ENCODE measurements at regions not wholly inside any gene's neighbourhood (a gene's known extent, or its start where the extent isn't known, plus 50 kb on each side); places are given as distances from the start of the nearest gene placed in this dataset.
"Not testable (repeated sequence)": the region's sequence is repeated elsewhere in the genome, so short reads cannot be mapped to it uniquely, and the experiment has no call there.

DNA sequence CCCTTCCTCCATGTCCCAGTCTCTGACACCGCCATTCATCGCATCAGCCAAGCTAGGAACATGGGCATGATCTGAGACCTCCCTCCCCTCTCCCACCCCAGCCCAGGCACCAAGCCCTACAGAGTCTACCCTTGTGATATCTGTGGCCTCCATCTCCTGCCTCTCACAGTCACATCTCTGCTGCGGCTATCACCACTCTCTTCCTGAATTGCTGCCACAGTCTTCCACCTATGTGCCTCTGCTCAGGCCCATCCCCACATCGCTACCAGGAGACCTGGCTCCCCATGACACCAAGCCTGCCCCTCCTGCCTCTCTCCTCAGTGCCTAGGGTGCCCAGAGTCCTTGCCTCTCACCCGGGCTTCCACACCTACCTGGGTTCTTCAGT is 82.7 kb upstream of the BCAR3 start:
- Histone ChIP-seq H3K27ac (no peak overlapping the region), H3K36me3 (no peaks in the 10 kb centered on the region), H3K9me3 (no peaks in the 10 kb centered on the region), H3K27me3 (no peaks in the 10 kb centered on the region), H3K4me3 (no peak overlapping the region), H3K4me1 (peaks cover 4 to 11% (median 7%) of the 10 kb centered on the region in 4 donors)
- WGBS, 2 donors, result 85 to 98% methylated on average over 5 of the region's 5 CpGs
- no peak for DNase-seq
- no peak for TF ChIP-seq POLR2A (IDR thresholded peaks at IDR 0.05)
- no peak for TF ChIP-seq POLR2AphosphoS5 (IDR thresholded peaks at IDR 0.05)
- TF ChIP-seq, protein P1, sequence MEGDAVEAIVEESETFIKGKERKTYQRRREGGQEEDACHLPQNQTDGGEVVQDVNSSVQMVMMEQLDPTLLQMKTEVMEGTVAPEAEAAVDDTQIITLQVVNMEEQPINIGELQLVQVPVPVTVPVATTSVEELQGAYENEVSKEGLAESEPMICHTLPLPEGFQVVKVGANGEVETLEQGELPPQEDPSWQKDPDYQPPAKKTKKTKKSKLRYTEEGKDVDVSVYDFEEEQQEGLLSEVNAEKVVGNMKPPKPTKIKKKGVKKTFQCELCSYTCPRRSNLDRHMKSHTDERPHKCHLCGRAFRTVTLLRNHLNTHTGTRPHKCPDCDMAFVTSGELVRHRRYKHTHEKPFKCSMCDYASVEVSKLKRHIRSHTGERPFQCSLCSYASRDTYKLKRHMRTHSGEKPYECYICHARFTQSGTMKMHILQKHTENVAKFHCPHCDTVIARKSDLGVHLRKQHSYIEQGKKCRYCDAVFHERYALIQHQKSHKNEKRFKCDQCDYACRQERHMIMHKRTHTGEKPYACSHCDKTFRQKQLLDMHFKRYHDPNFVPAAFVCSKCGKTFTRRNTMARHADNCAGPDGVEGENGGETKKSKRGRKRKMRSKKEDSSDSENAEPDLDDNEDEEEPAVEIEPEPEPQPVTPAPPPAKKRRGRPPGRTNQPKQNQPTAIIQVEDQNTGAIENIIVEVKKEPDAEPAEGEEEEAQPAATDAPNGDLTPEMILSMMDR (IDR thresholded peaks at IDR 0.05), result no peak
- no peak for TF ChIP-seq EP300 (IDR thresholded peaks at IDR 0.05)
- no peak for ATAC-seq (ENCODE audit: low FRiP score in 2 of 2)

DNA sequence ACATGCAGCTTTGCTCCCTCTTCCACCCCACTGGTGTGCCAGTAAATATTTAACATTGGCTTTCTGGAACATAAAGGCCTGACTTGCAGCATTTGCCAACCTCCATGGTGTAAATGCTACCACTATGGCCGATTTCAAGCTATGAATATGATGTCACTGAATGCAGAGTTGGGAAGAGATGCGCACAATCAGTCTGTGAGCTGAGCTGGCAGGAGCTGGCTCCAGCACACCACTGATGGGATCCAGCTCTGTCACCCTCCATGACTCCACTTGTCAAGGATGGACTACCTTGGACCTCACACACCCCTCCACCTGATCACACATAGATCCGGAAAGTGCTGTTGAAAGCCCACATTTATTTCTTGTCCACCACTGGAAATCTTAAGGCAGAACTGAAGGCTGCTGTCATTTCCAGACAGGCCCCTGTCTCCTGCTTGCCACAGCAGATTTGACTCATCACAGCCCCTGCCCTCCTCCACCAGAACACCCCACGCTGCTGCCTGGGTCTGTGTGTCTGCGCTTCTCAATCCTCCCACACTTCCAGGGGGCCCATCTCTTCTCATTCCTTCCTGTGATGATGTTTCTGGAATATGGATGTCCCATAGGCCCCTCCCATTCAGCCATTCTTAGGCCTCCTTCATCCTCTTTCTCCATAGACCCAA is 82.2 kb upstream of the BCAR3 start:
- peaks cover 7 to 13% (median 12%) of the 10 kb centered on the region in 4 donors for H3K4me1 ChIP-seq
- H3K4me3 ChIP-seq, result no peak overlapping the region
- WGBS, 2 donors, result 98% methylated on average over 5 of the region's 5 CpGs
- no peak overlapping the region for H3K27ac ChIP-seq
- no peak for ATAC-seq (ENCODE audit: low FRiP score in 2 of 2)
- no peaks in the 10 kb centered on the region for H3K9me3 ChIP-seq
- TF ChIP-seq, protein P1 (IDR thresholded peaks at IDR 0.05), result no peak
- no peak for TF ChIP-seq EP300 (IDR thresholded peaks at IDR 0.05)
- TF ChIP-seq POLR2AphosphoS5 (IDR thresholded peaks at IDR 0.05), result no peak
- no peak for TF ChIP-seq POLR2A (IDR thresholded peaks at IDR 0.05)
- no peaks in the 10 kb centered on the region for H3K36me3 ChIP-seq
- no peak for DNase-seq
- no peaks in the 10 kb centered on the region for H3K27me3 ChIP-seq

DNA sequence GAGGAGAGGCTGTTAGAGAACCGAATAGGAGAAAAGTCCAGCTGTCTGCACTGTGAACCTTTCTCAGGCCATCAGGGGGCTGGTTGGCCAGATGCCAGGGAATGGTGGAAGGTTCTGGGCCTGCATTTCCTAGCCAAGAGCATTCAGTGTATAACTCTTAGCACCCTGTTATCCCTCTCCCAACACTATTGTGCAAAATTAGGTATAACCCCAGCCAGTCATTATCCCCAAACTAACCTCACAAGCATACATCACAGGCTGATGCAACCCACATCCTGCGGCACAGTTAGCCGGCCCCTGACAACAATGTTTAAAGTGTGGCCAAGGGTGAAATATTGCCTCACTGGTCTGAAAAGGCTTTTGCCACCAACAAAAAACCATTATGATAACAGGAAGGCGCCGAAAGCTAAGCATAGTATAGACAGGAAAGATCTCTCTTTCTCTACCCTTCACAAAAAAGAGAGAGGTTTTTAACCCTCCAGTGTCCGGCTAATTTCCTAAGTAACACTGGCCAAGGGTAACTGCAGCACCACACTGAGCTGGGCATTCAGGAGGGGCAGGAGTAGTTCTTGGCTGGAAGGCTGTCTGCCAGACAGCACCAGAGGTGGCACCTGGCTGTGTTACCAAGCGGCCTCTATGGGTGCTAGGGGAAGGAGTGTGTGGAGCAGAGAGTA is 77.3 kb upstream of the BCAR3 start:
- Histone ChIP-seq H3K4me3 (no peak overlapping the region), H3K4me1 (peaks cover 18 to 26% (median 20%) of the 10 kb centered on the region in 4 donors), H3K9me3 (no peaks in the 10 kb centered on the region), H3K27ac (peak overlapping the region; percentile 5 to 59 (median 52)), H3K27me3 (no peaks in the 10 kb centered on the region), H3K36me3 (no peaks in the 10 kb centered on the region)
- peak; percentile 48 to 64 for TF ChIP-seq POLR2AphosphoS5 (IDR thresholded peaks at IDR 0.05)
- TF ChIP-seq EP300 (IDR thresholded peaks at IDR 0.05), result no peak
- DNase-seq (peak in 1 of 2 donors; percentile 52), ATAC-seq (ENCODE audit: low FRiP score in 2 of 2) (peak; percentile 59 to 60)
- WGBS, 2 donors, result 37 to 41% methylated on average over 7 of the region's 7 CpGs

DNA sequence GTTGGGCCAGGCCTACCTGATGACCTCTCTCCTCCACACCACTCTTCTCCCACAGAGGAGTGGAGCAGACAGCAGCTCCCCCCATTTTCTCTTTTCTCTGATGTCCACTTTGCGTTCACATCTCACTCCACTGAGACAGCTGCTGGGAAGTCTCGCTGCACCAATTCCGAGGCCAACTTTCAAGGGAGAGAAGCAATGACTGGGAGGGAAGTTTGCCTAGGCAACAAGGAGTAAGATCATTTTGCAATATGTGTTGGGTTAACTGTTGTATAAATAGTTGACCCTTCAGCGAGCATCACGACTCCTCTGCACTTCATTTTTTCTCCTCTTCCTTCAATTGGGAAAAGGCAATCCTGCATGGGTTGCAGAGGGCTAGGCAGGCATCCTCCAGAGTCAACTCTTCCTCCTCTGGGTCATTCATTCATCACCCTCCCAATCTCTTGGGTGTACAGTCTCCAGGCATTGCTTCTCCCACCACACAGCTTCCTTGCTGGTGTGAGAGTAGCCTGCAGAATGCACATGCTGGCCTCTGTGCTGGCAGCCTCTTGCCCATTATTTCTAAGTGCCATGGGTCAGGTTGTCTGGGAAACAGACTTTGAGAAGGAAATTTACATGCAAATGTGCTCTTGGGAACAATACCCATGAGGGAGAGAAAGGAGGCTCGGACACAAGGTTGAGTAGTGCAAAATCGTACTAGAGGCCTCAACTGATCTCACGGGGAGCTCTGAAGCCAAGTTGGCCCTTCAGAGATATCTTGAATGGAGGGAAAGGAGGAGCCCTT is 75.8 kb upstream of the BCAR3 start:
- Histone ChIP-seq H3K27ac (peak overlapping the region in 1 of 4 donors; percentile 11), H3K9me3 (no peaks in the 10 kb centered on the region), H3K27me3 (no peaks in the 10 kb centered on the region), H3K4me3 (no peak overlapping the region), H3K4me1 (peaks cover 24 to 32% (median 27%) of the 10 kb centered on the region in 4 donors), H3K36me3 (no peaks in the 10 kb centered on the region)
- no peak for ATAC-seq (ENCODE audit: low FRiP score in 2 of 2)
- DNase-seq, result no peak
- 79 to 84% methylated on average over 8 of the region's 8 CpGs for WGBS, 2 donors
- TF ChIP-seq, protein P1 (IDR thresholded peaks at IDR 0.05), result no peak
- no peak for TF ChIP-seq EP300 (IDR thresholded peaks at IDR 0.05)
- peak in 1 of 2 donors; percentile 7 for TF ChIP-seq POLR2AphosphoS5 (IDR thresholded peaks at IDR 0.05)

DNA sequence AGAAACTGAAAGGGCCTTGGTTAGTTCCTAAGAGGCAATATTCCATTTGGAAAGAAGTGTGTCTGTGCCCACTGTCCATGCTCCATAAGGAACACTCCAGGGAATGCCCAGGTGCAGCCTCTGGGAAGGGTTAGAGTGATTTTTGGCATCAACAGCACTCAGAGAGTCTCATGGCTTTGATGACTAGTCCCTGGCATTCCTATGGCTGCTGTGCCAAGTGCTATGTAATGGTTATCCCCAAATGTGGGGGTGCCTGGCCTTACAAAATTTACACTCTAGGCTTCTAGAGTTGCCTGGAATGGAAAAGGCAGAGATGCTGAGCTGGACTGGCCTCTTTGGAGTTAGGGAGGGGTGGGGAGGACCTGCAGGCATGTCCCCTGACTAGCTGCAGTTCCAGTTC is 75.0 kb upstream of the BCAR3 start:
- Histone ChIP-seq H3K27ac (no peak overlapping the region), H3K9me3 (no peaks in the 10 kb centered on the region), H3K27me3 (no peaks in the 10 kb centered on the region), H3K36me3 (no peaks in the 10 kb centered on the region), H3K4me3 (no peak overlapping the region), H3K4me1 (peaks cover 32 to 36% (median 33%) of the 10 kb centered on the region in 4 donors)
- DNase-seq, result no peak
- ATAC-seq (ENCODE audit: low FRiP score in 2 of 2), result no peak
- no peak for TF ChIP-seq EP300 (IDR thresholded peaks at IDR 0.05)
- TF ChIP-seq POLR2AphosphoS5 (IDR thresholded peaks at IDR 0.05), result no peak
- no peak for TF ChIP-seq POLR2A (IDR thresholded peaks at IDR 0.05)
- TF ChIP-seq, protein P1 (IDR thresholded peaks at IDR 0.05), result no peak

DNA sequence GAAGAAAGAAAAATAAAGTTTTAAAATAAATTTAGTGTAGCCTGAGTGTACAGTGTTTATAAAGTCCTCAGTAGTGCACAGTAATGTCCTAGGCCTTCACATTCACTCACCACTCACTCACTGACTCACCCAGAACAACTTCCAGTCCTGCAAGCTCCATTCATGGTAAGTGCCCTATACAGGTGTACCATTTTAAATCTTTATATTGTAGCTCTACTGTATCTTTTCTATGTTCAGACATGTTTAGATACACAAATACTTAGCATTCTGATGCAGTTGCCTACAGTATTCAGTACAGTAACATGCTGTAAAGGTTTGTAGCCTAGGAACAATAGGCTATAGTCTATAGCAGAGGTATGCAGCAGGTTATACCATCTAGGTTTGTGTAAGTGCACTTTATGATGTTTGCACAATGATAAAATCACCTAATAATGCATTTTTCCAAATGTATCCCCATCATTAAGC is 73.6 kb upstream of the BCAR3 start:
- H3K9me3 ChIP-seq; H3K27ac ChIP-seq; ATAC-seq (ENCODE audit: low FRiP score in 2 of 2); H3K27me3 ChIP-seq; DNase-seq; H3K36me3 ChIP-seq; H3K4me3 ChIP-seq: not testable (repeated sequence)
- peaks cover 42 to 50% (median 45%) of the 10 kb centered on the region in 4 donors for H3K4me1 ChIP-seq

Measured in upper lobe of left lung (tissue), 6 donors.